OCI-LY7 (cell line): ENCODE measurements at regions not wholly inside any gene's neighbourhood (a gene's known extent, or its start where the extent isn't known, plus 50 kb on each side); places are given as distances from the start of the nearest gene placed in this dataset.

ENCODE experiments used
- EZH2phosphoT487 ChIP-seq: fragments of 200-600 bp; sonication (generic); IDR thresholded peaks from 2 replicates; pipeline ENCODE4 v1.6.1; 2018; ENCODE audit warnings: low read depth, borderline replicate concordance, mild to moderate bottlenecking, mixed run types, antibody characterized with exemption, low read length, moderate library complexity, mixed read lengths
- TF ChIP-seq, protein P1 (sequence below): fragments of 200-600 bp; sonication (generic); conservative IDR thresholded peaks from 2 replicates; pipeline ENCODE4 v1.5.1; 2014; ENCODE audit warnings: mild to moderate bottlenecking, antibody characterized with exemption, low read length, moderate library complexity, mixed read lengths

DNA sequence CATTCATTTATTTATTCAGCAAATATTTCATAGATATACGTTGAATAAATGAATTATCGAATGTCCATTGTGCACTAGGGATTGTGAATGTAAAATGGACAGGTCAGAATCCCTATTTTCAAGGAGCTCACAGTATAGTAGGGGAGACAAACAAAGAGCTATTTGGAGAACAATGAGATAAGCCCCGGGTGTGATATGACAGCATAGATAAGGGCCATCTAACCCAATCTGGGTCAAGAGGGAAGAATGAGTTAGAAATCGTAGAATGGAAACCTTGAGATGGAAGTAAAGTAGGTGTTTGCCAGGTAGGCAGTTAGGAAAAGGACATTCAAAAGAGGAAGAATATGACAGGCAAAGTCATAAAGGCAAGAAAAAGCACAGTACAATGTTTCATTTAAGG is 132.2 kb upstream of the GOLGA6L4 start:
- TF ChIP-seq, protein P1, sequence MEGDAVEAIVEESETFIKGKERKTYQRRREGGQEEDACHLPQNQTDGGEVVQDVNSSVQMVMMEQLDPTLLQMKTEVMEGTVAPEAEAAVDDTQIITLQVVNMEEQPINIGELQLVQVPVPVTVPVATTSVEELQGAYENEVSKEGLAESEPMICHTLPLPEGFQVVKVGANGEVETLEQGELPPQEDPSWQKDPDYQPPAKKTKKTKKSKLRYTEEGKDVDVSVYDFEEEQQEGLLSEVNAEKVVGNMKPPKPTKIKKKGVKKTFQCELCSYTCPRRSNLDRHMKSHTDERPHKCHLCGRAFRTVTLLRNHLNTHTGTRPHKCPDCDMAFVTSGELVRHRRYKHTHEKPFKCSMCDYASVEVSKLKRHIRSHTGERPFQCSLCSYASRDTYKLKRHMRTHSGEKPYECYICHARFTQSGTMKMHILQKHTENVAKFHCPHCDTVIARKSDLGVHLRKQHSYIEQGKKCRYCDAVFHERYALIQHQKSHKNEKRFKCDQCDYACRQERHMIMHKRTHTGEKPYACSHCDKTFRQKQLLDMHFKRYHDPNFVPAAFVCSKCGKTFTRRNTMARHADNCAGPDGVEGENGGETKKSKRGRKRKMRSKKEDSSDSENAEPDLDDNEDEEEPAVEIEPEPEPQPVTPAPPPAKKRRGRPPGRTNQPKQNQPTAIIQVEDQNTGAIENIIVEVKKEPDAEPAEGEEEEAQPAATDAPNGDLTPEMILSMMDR: no peak
- TF ChIP-seq EZH2phosphoT487: no peak
